Activated CD4-positive, alpha-beta T cell treated with anti-CD3 and anti-CD28 coated beads, Interleukin-2, amount 50 U/mL, for 16 hours (primary cell): ENCODE measurements at regions not wholly inside any gene's neighbourhood (a gene's known extent, or its start where the extent isn't known, plus 50 kb on each side); places are given as distances from the start of the nearest gene placed in this dataset.

ENCODE experiments used
- DNase-seq: peaks from one replicate; pipeline ENCODE4 v3.0.0-alpha.2; 2020

- DNase-seq = no peak
Measured at GRCh38 chr4:32342054-32342453, 1621.9 kb downstream of the PCDH7 start.

GRCh38 chr4:32349026-32349425 is 1628.9 kb downstream of the PCDH7 start:
- DNase-seq = no peak

GRCh38 chr4:32374206-32374605 is 1654.0 kb downstream of the PCDH7 start:
- no peak for DNase-seq

DNA sequence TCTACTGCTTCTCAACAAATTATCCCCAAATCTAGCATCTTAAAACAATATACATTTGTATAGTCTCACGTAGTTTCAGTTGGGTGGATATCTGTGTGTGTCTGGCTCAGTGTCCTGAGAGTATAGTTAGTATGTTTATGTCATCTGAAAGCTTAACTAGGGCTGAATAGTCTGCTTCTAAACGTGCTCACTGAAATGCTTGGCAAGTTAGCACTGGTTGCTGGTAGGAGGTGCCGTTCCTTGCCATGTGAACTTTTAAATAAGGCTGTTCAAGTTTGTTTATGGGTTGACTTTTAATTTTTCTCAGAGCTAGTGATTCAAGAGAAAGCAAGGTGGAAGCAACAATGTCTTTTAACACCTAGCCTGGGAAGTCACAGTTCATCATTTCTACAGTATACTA is 1673.6 kb downstream of the PCDH7 start:
- no peak for DNase-seq

- no peak for DNase-seq
Measured at GRCh38 chr4:32394255-32394654, 1674.1 kb downstream of the PCDH7 start.

DNA sequence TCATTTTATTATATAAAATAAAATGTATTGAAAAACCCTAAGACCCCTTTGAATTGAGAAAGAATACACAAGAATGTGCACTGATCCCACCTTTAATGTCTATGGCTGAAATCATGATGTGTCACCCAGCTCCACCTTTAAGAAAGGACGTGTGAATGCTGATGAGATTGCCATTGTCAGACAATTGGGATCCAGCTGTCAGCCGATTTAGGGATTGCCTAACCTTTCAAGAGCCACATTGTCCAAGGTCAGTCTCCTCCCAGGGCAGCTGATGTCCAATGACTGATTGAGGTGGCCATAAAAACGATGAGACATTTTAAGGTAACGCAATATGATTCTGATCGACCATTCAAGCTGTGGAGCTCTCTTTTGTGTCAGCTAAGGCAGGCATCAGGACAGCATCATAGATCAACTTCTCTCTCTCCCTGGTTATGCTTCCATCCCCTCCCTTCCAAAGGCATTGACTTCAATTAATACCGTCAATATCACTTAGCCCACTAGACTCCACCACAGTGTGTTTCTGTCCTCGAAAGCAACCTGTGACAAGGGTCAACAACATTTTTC is 1676.4 kb downstream of the PCDH7 start:
- no peak for DNase-seq

GRCh38 chr4:32400870-32401269 is 1680.7 kb downstream of the PCDH7 start:
- DNase-seq = no peak

GRCh38 chr4:32417113-32417704 is 1697.0 kb downstream of the PCDH7 start:
- DNase-seq = no peak

GRCh38 chr4:32423267-32423666 is 1703.1 kb downstream of the PCDH7 start:
- no peak for DNase-seq

GRCh38 chr4:32425243-32425642 is 1705.1 kb downstream of the PCDH7 start:
- no peak for DNase-seq

- no peak for DNase-seq
Measured at GRCh38 chr4:32427566-32427965, 1707.4 kb downstream of the PCDH7 start.

DNA sequence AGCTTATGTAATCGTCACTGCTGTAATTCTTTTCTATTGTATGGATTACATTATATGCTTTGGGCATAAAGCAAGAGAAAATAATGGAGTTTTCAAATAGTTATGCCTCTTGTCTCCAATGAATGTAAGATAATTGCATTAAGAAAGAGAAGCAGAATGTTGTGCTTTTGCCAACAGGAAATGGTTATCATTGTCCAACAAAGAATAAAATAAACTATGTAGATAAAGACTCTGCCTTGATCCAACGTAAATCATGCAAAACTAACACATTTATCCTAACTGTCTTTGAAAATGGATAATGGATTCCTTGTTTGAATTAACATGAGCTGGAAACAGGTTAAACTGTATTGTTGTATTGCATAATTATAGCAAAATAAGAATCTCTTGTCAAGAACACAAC is 1709.0 kb downstream of the PCDH7 start:
- DNase-seq = no peak

GRCh38 chr4:32435308-32435707 is 1715.1 kb downstream of the PCDH7 start:
- no peak for DNase-seq

DNA sequence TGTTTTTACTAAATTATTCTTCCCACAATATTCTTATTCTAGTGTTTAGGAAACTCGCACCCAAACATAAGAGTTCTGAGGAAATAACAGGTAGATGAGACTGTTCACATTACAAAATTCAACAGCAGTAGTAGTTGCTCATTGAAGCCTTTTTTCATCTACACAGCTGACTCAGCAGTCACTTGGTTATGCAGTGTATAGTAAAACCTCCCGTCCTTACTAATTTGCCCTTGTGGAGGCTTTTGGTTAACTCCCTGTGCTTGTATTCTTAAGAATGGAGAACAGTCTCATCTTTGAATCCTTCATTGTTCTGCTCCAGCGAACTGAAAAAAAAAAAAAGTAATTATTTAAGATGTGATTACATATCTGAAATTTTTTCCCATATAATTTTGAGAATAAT is 1716.6 kb downstream of the PCDH7 start:
- no peak for DNase-seq

- DNase-seq = no peak
Measured at GRCh38 chr4:32440391-32440790, 1720.2 kb downstream of the PCDH7 start.

DNA sequence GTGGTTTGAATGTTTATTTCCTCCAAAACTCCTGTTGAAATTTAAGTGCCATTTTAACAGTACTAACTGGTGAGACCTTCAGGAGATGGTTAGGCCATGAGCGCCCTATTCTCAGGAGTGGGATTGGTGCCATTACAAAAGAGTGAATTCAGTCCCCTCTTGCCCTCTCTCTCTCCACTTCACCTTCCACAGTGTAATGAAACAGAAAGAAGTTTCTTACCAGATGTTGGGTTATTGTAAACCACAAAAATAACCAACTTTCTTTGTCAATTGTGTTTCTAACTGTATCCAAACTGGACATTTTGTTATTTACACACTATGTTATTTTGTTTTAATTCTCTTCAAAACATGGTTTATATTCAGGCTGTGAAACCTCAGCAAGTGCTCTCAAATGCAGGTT is 1734.3 kb downstream of the PCDH7 start:
- no peak for DNase-seq

- no peak for DNase-seq
Measured at GRCh38 chr4:32455231-32455630, 1735.1 kb downstream of the PCDH7 start.

- DNase-seq = no peak
Measured at GRCh38 chr4:32460972-32461371, 1740.8 kb downstream of the PCDH7 start.

DNA sequence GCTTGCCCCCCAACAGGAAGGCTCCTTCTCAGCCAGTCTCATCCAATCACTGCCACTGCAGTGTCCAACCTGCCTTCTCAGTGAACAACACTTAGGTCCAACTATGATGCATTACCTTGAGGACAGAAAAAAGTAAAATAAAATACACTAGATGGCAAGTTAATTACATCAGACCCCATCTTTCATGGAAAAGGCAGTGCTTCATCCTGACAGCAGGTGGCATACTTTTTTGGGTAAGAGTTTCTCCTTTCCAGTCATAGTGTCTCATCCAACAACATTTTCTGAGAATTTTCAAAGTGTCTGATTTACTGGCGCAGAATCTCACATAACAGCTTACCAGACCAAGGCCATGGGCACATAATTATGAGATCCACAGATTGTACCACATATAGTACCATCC is 1742.8 kb downstream of the PCDH7 start:
- no peak for DNase-seq

DNA sequence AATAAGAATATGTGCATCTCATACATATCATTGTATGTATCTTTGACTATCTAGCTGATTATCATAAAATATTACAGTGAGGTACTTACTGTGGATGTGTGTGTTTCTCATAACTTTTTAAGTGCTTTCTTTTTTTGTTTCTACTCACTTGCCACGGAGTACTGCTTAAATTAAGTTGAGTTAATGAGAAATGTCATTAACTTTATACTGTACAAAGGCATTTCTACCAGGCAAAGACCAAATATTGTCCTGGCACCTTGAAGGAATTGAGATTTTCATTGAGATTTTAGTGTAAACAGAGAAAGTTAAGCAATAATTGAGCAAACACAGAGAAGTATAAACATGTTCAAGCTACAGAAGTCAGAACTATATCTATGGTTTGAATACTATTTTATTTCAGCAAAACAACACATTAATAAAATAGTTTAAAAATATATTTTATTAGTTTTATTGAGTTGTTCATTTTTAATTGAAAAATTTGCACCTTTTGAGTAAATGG is 1750.0 kb downstream of the PCDH7 start:
- DNase-seq = no peak

GRCh38 chr4:32472918-32473317 is 1752.7 kb downstream of the PCDH7 start:
- no peak for DNase-seq

DNA sequence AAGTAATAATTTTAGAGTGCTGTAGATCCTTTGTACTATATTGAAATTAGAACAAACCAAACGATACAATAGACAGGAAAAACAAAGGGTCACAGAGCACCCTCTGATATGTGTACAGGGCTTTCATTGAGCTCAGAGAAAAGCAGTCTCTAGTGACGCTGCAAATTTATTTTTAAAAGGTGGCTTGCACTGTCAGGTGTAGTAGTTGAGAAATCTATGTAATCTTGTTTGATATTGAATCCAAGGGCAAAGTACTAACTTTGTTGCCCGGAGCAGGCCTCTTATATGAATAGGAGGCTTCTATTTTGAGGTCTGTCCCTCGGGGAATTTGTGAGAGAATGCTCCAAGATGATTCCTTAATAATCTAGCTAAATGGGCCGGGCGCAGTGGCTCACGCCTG is 1755.5 kb downstream of the PCDH7 start:
- DNase-seq = no peak

DNA sequence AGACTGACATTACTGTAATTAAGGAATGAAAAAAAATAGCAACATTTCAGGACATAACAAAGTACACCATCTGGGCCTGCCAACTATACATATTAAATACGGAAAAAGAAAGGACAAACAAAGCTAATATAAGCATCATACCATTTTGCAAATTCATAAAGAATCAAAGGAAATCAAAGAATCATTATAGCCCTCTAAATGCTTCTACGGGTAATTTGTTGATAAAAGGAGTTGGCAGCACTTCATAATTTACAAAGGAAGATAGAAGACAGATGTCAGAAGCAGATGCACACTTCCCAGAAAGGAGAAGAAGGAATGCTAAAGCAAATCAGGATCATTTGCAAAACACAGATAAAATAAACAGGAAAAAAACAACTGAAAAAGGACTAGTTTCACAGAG is 1757.3 kb downstream of the PCDH7 start:
- DNase-seq = no peak

DNA sequence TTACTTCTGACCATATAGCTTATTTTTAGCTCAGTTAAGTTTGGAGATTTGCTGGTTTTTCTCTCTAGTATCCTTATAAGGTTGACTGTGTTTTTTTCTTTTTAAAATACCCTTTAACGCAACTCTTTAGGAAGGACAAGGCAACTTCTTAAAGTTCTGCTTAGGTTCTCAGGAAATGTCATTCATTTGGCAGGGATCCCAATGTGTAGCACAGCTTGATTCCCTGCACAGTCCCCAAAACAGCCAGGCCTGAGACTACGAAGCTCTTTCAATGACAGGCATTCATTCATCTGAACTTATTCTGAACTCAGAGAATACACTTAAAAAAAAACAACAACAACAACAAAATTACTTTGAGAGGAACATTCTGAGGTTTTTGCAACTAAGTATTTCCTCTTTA is 1765.8 kb downstream of the PCDH7 start:
- no peak for DNase-seq

DNA sequence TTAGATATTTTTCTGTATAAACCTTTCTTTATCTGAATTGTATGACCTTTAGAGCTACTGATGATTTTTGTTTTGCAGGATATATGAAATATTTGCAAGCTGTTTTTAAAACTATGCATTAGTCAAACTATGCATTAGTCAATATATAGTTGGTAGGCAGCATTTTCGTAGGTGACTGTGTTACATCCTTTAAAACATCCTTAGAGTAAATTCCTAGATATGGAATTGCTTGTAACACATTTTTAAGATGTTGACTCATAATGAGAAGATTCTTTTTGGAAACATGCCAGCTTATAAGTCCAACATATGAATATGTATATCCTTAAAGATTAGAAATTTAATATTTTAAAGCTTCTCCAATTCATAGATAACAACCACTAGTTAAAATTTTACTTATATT is 1768.5 kb downstream of the PCDH7 start:
- no peak for DNase-seq
